K562 (cell line): ENCODE measurements at regions not wholly inside any gene's neighbourhood (a gene's known extent, or its start where the extent isn't known, plus 50 kb on each side); places are given as distances from the start of the nearest gene placed in this dataset.

Experiments used
- E2F3 ChIP-seq: fragments of 250-450 bp; sonication (Bioruptor Pico); IDR thresholded peaks from 2 replicates; pipeline ENCODE4 v1.4.0; 2020; ENCODE audit warnings: mild to moderate bottlenecking
- E4F1 ChIP-seq: fragments of 250-450 bp; sonication (Bioruptor Pico); IDR thresholded peaks from 2 replicates; pipeline ENCODE4 v1.5.0; 2021; ENCODE audit warnings: mild to moderate bottlenecking, borderline replicate concordance
- ELF1 ChIP-seq: fragments of 200-800 bp; sonication (Bioruptor generic); IDR thresholded peaks from 2 replicates; pipeline ENCODE4 v1.6.1; 2016; ENCODE audit warnings: missing genetic modification characterization, missing compliant biosample characterization
- FOSL1 ChIP-seq: fragments of 200-800 bp; sonication (Bioruptor generic); conservative IDR thresholded peaks from 2 replicates; pipeline ENCODE4 v1.6.1; 2016; ENCODE audit warnings: missing genetic modification characterization, missing compliant biosample characterization
- GATA2 ChIP-seq: sonication (generic); formaldehyde crosslinking; IDR thresholded peaks from 2 replicates; pipeline ENCODE4 v1.4.0; 2020; ENCODE audit warnings: mild to moderate bottlenecking, missing genetic modification reagents
- KAT8 ChIP-seq: fragments of 450-650 bp; IDR thresholded peaks from 2 replicates; pipeline ENCODE4 v1.6.1; 2016; ENCODE audit warnings: low read depth, mild to moderate bottlenecking
- MAFK ChIP-seq: IDR thresholded peaks from 2 replicates; pipeline ENCODE4 v1.6.1; 2011; ENCODE audit warnings: low read length, improper control_type of control experiment
- NR2C2 ChIP-seq, 2 experiments: fragments of 200-800 bp in 1 of 2; sonication (Bioruptor generic) in 1 of 2; sonication (generic) in 1 of 2; formaldehyde crosslinking in 1 of 2; IDR thresholded peaks; 2 replicates each; pipeline versions ENCODE4 v1.6.1 to v1.8.0; 2016 to 2022; ENCODE audit warnings: mild to moderate bottlenecking in 1 of 2, missing compliant biosample characterization in 1 of 2, missing genetic modification characterization in 1 of 2, missing genetic modification reagents in 1 of 2
- PHF21A ChIP-seq: fragments of 450-650 bp; IDR thresholded peaks from 2 replicates; pipeline ENCODE4 v1.6.1; 2017; ENCODE audit warnings: low read depth, borderline replicate concordance
- PML ChIP-seq: IDR thresholded peaks from 2 replicates; pipeline ENCODE4 v1.6.1; 2012; ENCODE audit warnings: low read length, inconsistent platforms
- RFX5 ChIP-seq: IDR thresholded peaks from 2 replicates; pipeline ENCODE4 v1.6.1; 2011; ENCODE audit warnings: low read depth, mild to moderate bottlenecking, improper control_type of control experiment, low read length
- SMC3 ChIP-seq: conservative IDR thresholded peaks from 2 replicates; pipeline ENCODE4 v1.6.1; 2011; ENCODE audit warnings: low read depth, low read length, improper control_type of control experiment; ENCODE audit not compliant: insufficient read depth
- SOX6 ChIP-seq: fragments of 450-650 bp; IDR thresholded peaks from 2 replicates; pipeline ENCODE4 v1.6.1; 2014; ENCODE audit warnings: mild to moderate bottlenecking
- SRSF7 ChIP-seq: fragments of 200-400 bp; formaldehyde crosslinking; optimal IDR thresholded peaks from 2 replicates; pipeline ENCODE3; 2017; ENCODE audit warnings: mild to moderate bottlenecking, low read depth, low read length
- TRIM28 ChIP-seq: fragments of 450-650 bp; IDR thresholded peaks from 2 replicates; pipeline ENCODE4 v1.6.1; 2017
- ZBED1 ChIP-seq: IDR thresholded peaks from 2 replicates; pipeline ENCODE4 v1.6.1; 2014
- ZBTB8A ChIP-seq: fragments of 450-650 bp; IDR thresholded peaks from 2 replicates; pipeline ENCODE4 v1.6.1; 2018; ENCODE audit warnings: mild to moderate bottlenecking, moderate library complexity; ENCODE audit not compliant: partially characterized antibody
- ZC3H8 ChIP-seq: fragments of 450-650 bp; IDR thresholded peaks from 2 replicates; pipeline ENCODE4 v1.6.1; 2017
- ZKSCAN3 ChIP-seq: fragments of 250-450 bp; sonication (Bioruptor Pico); IDR thresholded peaks from 2 replicates; pipeline ENCODE4 v1.4.0; 2020
- ZNF282 ChIP-seq: sonication (generic); formaldehyde crosslinking; IDR thresholded peaks from 2 replicates; pipeline ENCODE4 v1.8.1; 2023; ENCODE audit warnings: missing genetic modification reagents
- ZNF444 ChIP-seq: fragments of 250-450 bp; sonication (Bioruptor Pico); IDR thresholded peaks from 2 replicates; pipeline ENCODE4 v1.4.0; 2020; ENCODE audit warnings: mild to moderate bottlenecking, moderate library complexity
- TF ChIP-seq, protein P1 (sequence below): fragments of 450-650 bp; IDR thresholded peaks from 2 replicates; pipeline ENCODE4 v1.6.1; 2016; ENCODE audit warnings: low read depth, mild to moderate bottlenecking, moderate library complexity
- TF ChIP-seq, protein P2 (sequence below): fragments of 250-450 bp; sonication (Bioruptor Pico); IDR thresholded peaks from 2 replicates; pipeline ENCODE4 v1.5.1; 2021; ENCODE audit warnings: mild to moderate bottlenecking
- TF ChIP-seq, protein P3 (sequence below): sonication (generic); formaldehyde crosslinking; IDR thresholded peaks from 2 replicates; pipeline ENCODE4 v1.8.1; 2022; ENCODE audit warnings: missing genetic modification reagents
- TF ChIP-seq, protein P4 (sequence below): fragments of 250-450 bp; sonication (Bioruptor Pico); IDR thresholded peaks from 2 replicates; pipeline ENCODE4 v1.9.0; 2021; ENCODE audit warnings: mild to moderate bottlenecking

- TF ChIP-seq E4F1 (CRISPR knock-in tag) (no peak), ZBTB8A (no peak), ZC3H8 (no peak), PML (peak; percentile 84; the same call in 1 of the 2 replicates), RFX5 (no peak), TRIM28 (no peak), PHF21A (no peak), SOX6 (peak; percentile 99), GATA2 (CRISPR knock-in tag) (peak; percentile 71), KAT8 (no peak), ELF1 (tag) (no peak), ZBED1 (no peak), ZNF282 (CRISPR knock-in tag) (no peak), ZNF444 (CRISPR knock-in tag) (no peak), SMC3 (no peak), E2F3 (CRISPR knock-in tag) (no peak), NR2C2 (CRISPR knock-in tag; IDR thresholded peaks at IDR 0.05) (no peak), NR2C2 (tag; IDR thresholded peaks at IDR 0.05) (no peak), MAFK (peak; percentile 79), FOSL1 (peak; percentile 85), SRSF7 (no peak), ZKSCAN3 (CRISPR knock-in tag) (no peak)
- TF ChIP-seq, protein P1, sequence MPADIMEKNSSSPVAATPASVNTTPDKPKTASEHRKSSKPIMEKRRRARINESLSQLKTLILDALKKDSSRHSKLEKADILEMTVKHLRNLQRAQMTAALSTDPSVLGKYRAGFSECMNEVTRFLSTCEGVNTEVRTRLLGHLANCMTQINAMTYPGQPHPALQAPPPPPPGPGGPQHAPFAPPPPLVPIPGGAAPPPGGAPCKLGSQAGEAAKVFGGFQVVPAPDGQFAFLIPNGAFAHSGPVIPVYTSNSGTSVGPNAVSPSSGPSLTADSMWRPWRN = peak; percentile 76
- TF ChIP-seq, protein P2, sequence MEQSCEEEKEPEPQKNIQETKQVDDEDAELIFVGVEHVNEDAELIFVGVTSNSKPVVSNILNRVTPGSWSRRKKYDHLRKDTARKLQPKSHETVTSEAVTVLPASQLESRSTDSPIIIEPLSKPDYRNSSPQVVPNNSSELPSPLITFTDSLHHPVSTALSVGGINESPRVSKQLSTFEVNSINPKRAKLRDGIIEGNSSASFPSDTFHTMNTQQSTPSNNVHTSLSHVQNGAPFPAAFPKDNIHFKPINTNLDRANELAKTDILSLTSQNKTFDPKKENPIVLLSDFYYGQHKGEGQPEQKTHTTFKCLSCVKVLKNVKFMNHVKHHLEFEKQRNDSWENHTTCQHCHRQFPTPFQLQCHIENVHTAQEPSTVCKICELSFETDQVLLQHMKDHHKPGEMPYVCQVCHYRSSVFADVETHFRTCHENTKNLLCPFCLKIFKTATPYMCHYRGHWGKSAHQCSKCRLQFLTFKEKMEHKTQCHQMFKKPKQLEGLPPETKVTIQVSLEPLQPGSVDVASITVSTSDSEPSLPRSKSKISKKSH = no peak
- TF ChIP-seq, protein P3, sequence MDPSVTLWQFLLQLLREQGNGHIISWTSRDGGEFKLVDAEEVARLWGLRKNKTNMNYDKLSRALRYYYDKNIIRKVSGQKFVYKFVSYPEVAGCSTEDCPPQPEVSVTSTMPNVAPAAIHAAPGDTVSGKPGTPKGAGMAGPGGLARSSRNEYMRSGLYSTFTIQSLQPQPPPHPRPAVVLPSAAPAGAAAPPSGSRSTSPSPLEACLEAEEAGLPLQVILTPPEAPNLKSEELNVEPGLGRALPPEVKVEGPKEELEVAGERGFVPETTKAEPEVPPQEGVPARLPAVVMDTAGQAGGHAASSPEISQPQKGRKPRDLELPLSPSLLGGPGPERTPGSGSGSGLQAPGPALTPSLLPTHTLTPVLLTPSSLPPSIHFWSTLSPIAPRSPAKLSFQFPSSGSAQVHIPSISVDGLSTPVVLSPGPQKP (CRISPR knock-in tag) = no peak
- TF ChIP-seq, protein P4, sequence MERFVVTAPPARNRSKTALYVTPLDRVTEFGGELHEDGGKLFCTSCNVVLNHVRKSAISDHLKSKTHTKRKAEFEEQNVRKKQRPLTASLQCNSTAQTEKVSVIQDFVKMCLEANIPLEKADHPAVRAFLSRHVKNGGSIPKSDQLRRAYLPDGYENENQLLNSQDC (CRISPR knock-in tag) = no peak
Observed at GRCh38 chr7:140275069-140275965, 98.5 kb upstream of the KDM7A start (continued).
